Myocyte (in vitro differentiated cells): ENCODE measurements at regions not wholly inside any gene's neighbourhood (a gene's known extent, or its start where the extent isn't known, plus 50 kb on each side); places are given as distances from the start of the nearest gene placed in this dataset.
"Not testable (repeated sequence)": the region's sequence is repeated elsewhere in the genome, so short reads cannot be mapped to it uniquely, and the experiment has no call there.

Experiments
- DNase-seq: peaks from one replicate; pipeline ENCODE4 v3.0.0-alpha.2; 2012; ENCODE audit warnings: low read depth

- DNase-seq: no peak
Measured at GRCh38 chr2:115904516-115904915, 1462.1 kb downstream of the DPP10 start.

- no peak for DNase-seq
Measured at GRCh38 chr2:115908731-115909130, 1466.3 kb downstream of the DPP10 start.

GRCh38 chr2:115910270-115910669, 1467.8 kb downstream of the DPP10 start:
- DNase-seq: no peak

- DNase-seq: no peak
Measured at GRCh38 chr2:115913921-115914320, 1471.5 kb downstream of the DPP10 start.

- DNase-seq: no peak
Measured at GRCh38 chr2:115921541-115921940, 1479.1 kb downstream of the DPP10 start.

- peak; percentile 1 for DNase-seq
Measured at GRCh38 chr2:115939902-115940301, 1497.5 kb downstream of the DPP10 start.

- no peak for DNase-seq
Measured at GRCh38 chr2:115942800-115943199, 1500.4 kb downstream of the DPP10 start.

- DNase-seq: no peak
Measured at GRCh38 chr2:115946341-115946740, 1503.9 kb downstream of the DPP10 start.

GRCh38 chr2:115946891-115947290, 1504.5 kb downstream of the DPP10 start:
- no peak for DNase-seq

GRCh38 chr2:115976916-115977315, 1534.5 kb downstream of the DPP10 start:
- no peak for DNase-seq

GRCh38 chr2:115999039-115999438, 1556.6 kb downstream of the DPP10 start:
- no peak for DNase-seq

- no peak for DNase-seq
Measured at GRCh38 chr2:116023026-116023425, 1580.6 kb downstream of the DPP10 start.

- DNase-seq: not testable (repeated sequence)
Measured at GRCh38 chr2:116038758-116039157, 1596.3 kb downstream of the DPP10 start.

GRCh38 chr2:116042530-116042929, 1600.1 kb downstream of the DPP10 start:
- DNase-seq: no peak

GRCh38 chr2:116057538-116057937, 1615.1 kb downstream of the DPP10 start:
- no peak for DNase-seq

- no peak for DNase-seq
Measured at GRCh38 chr2:116061023-116061422, 1618.6 kb downstream of the DPP10 start.

GRCh38 chr2:116073731-116074130, 1631.3 kb downstream of the DPP10 start:
- DNase-seq: no peak

GRCh38 chr2:116074161-116074560, 1631.7 kb downstream of the DPP10 start:
- DNase-seq: no peak

GRCh38 chr2:116088236-116088635, 1645.8 kb downstream of the DPP10 start:
- DNase-seq: no peak

- DNase-seq: no peak
Measured at GRCh38 chr2:116094196-116094595, 1651.8 kb downstream of the DPP10 start.

GRCh38 chr2:116095636-116096035, 1653.2 kb downstream of the DPP10 start:
- DNase-seq: no peak

GRCh38 chr2:116098049-116098448, 1655.6 kb downstream of the DPP10 start:
- DNase-seq: no peak

GRCh38 chr2:116109471-116109870, 1667.0 kb downstream of the DPP10 start:
- DNase-seq: no peak

GRCh38 chr2:116117845-116118244, 1675.4 kb downstream of the DPP10 start:
- DNase-seq: no peak
